ENCODE measurements at regions not wholly inside any gene's neighbourhood (a gene's known extent, or its start where the extent isn't known, plus 50 kb on each side); places are given as distances from the start of the nearest gene placed in this dataset.
A peak's percentile ranks its signal among the peaks of the same experiment; 100 is the strongest.

- H3K79me2 ChIP-seq (ENCODE audit: insufficient read depth, low read length), result no peaks in the 10 kb centered on the region
- no peak overlapping the region for H3K4me2 ChIP-seq (ENCODE audit: low read depth, low read length, poor library complexity, severe bottlenecking)
- no peak for TF ChIP-seq EZH2phosphoT487 (IDR thresholded peaks at IDR 0.05; ENCODE audit: borderline replicate concordance)
- peak; percentile 52 for TF ChIP-seq CTCF (conservative IDR thresholded peaks at IDR 0.05; ENCODE audit: low read length)
- no peaks in the 10 kb centered on the region for H3K9me2 ChIP-seq (replicated peaks; ENCODE audit: low read depth, low read length)
- no peaks in the 10 kb centered on the region for H3K36me3 ChIP-seq (ENCODE audit: insufficient read depth, low read length)
- H4K20me1 ChIP-seq (ENCODE audit: insufficient read depth, low read length, poor library complexity, severe bottlenecking), result no peaks in the 10 kb centered on the region
- no peak overlapping the region for H2AFZ ChIP-seq (ENCODE audit: low read length)
- H3K9me3 ChIP-seq (ENCODE audit: insufficient read depth, low read depth, low read length), result no peaks in the 10 kb centered on the region
- H3K9ac ChIP-seq (ENCODE audit: low read depth, low read length, poor library complexity, severe bottlenecking), result no peak overlapping the region
- H3F3A ChIP-seq (ENCODE audit: low read depth), result no peaks in the 10 kb centered on the region
- H3K4me3 ChIP-seq (ENCODE audit: low read length, poor library complexity, severe bottlenecking), result no peak overlapping the region
- H3K4me1 ChIP-seq (ENCODE audit: insufficient read depth, low read length, poor library complexity, severe bottlenecking), result no peaks in the 10 kb centered on the region
- H3K27me3 ChIP-seq (ENCODE audit: insufficient read depth, low read length, poor library complexity, severe bottlenecking), result no peaks in the 10 kb centered on the region
These were observed 331.8 kb upstream of the BTBD3 start for GRCh38 chr20:11585752-11586352.

- no peaks in the 10 kb centered on the region for H3F3A ChIP-seq (ENCODE audit: low read depth)
- no peaks in the 10 kb centered on the region for H3K9me2 ChIP-seq (replicated peaks; ENCODE audit: low read depth, low read length)
- no peak overlapping the region for H3K9ac ChIP-seq (ENCODE audit: low read depth, low read length, poor library complexity, severe bottlenecking)
- TF ChIP-seq CTCF (conservative IDR thresholded peaks at IDR 0.05; ENCODE audit: low read length), result no peak
- no peak for TF ChIP-seq EZH2phosphoT487 (IDR thresholded peaks at IDR 0.05; ENCODE audit: borderline replicate concordance)
- no peaks in the 10 kb centered on the region for H3K4me1 ChIP-seq (ENCODE audit: insufficient read depth, low read length, poor library complexity, severe bottlenecking)
- no peak overlapping the region for H2AFZ ChIP-seq (ENCODE audit: low read length)
- no peak overlapping the region for H3K4me2 ChIP-seq (ENCODE audit: low read depth, low read length, poor library complexity, severe bottlenecking)
- H3K9me3 ChIP-seq (ENCODE audit: insufficient read depth, low read depth, low read length), result no peaks in the 10 kb centered on the region
- H3K4me3 ChIP-seq (ENCODE audit: low read length, poor library complexity, severe bottlenecking), result no peak overlapping the region
- no peaks in the 10 kb centered on the region for H3K79me2 ChIP-seq (ENCODE audit: insufficient read depth, low read length)
- no peaks in the 10 kb centered on the region for H3K27me3 ChIP-seq (ENCODE audit: insufficient read depth, low read length, poor library complexity, severe bottlenecking)
- H3K36me3 ChIP-seq (ENCODE audit: insufficient read depth, low read length), result no peaks in the 10 kb centered on the region
- H4K20me1 ChIP-seq (ENCODE audit: insufficient read depth, low read length, poor library complexity, severe bottlenecking), result no peaks in the 10 kb centered on the region
These were observed 328.8 kb upstream of the BTBD3 start for GRCh38 chr20:11588875-11589274.

- Histone ChIP-seq H4K20me1 (ENCODE audit: insufficient read depth, low read length, poor library complexity, severe bottlenecking) (no peaks in the 10 kb centered on the region), H3K79me2 (ENCODE audit: insufficient read depth, low read length) (no peaks in the 10 kb centered on the region), H3K27me3 (ENCODE audit: insufficient read depth, low read length, poor library complexity, severe bottlenecking) (no peaks in the 10 kb centered on the region), H3K9ac (ENCODE audit: low read depth, low read length, poor library complexity, severe bottlenecking) (no peak overlapping the region), H3K4me1 (ENCODE audit: insufficient read depth, low read length, poor library complexity, severe bottlenecking) (no peaks in the 10 kb centered on the region), H3K9me3 (ENCODE audit: insufficient read depth, low read depth, low read length) (no peaks in the 10 kb centered on the region), H3K4me3 (ENCODE audit: low read length, poor library complexity, severe bottlenecking) (no peak overlapping the region), H2AFZ (ENCODE audit: low read length) (no peak overlapping the region), H3K9me2 (replicated peaks; ENCODE audit: low read depth, low read length) (no peaks in the 10 kb centered on the region), H3K4me2 (ENCODE audit: low read depth, low read length, poor library complexity, severe bottlenecking) (no peak overlapping the region), H3K36me3 (ENCODE audit: insufficient read depth, low read length) (no peaks in the 10 kb centered on the region), H3F3A (ENCODE audit: low read depth) (no peaks in the 10 kb centered on the region)
- TF ChIP-seq EZH2phosphoT487 (IDR thresholded peaks at IDR 0.05; ENCODE audit: borderline replicate concordance) (no peak), CTCF (conservative IDR thresholded peaks at IDR 0.05; ENCODE audit: low read length) (no peak)
These were observed 325.7 kb upstream of the BTBD3 start for GRCh38 chr20:11591965-11592364.
